ENCODE measurements at regions not wholly inside any gene's neighbourhood (a gene's known extent, or its start where the extent isn't known, plus 50 kb on each side); places are given as distances from the start of the nearest gene placed in this dataset.

GRCh38 chr10:43754569-43755260 lies 106.0 kb upstream of the ZNF32 start:
- dilution Hi-C loops (cut with MboI; ENCODE audit: extremely low pct_ligation_motif_present, low sequenced_read_pairs): no loop called here
- Histone ChIP-seq H3K9ac (ENCODE audit: control insufficient read depth, extremely low read depth, insufficient read depth, low read length) (no peak overlapping the region), H3K27me3 (ENCODE audit: control insufficient read depth, extremely low read depth, insufficient read depth, low read length) (no peaks in the 10 kb centered on the region), H3K27ac (ENCODE audit: control insufficient read depth, insufficient read depth, low read length) (no peak overlapping the region), H3K4me2 (ENCODE audit: control insufficient read depth, extremely low read depth, insufficient read depth, low read depth, low read length) (no peak overlapping the region), H4K20me1 (ENCODE audit: control insufficient read depth, extremely low read depth, insufficient read depth, low read length) (no peaks in the 10 kb centered on the region), H3K9me3 (ENCODE audit: control insufficient read depth, low read depth, low read length) (no peaks in the 10 kb centered on the region), H3K9me1 (ENCODE audit: control insufficient read depth, extremely low read depth, insufficient read depth, low read length) (no peaks in the 10 kb centered on the region), H2AFZ (ENCODE audit: control insufficient read depth, low read length) (no peak overlapping the region), H3K4me1 (ENCODE audit: control insufficient read depth, extremely low read depth, insufficient read depth, low read length) (no peaks in the 10 kb centered on the region), H3K36me3 (ENCODE audit: control insufficient read depth in 2 of 2, extremely low read depth in 1 of 2, insufficient read depth in 2 of 2, low read length in 2 of 2) (no peaks in the 10 kb centered on the region), H3K79me2 (ENCODE audit: control insufficient read depth, insufficient read depth, low read length) (no peaks in the 10 kb centered on the region), H3K4me3 (ENCODE audit: control insufficient read depth in 2 of 3, extremely low read depth in 1 of 3, insufficient read depth in 2 of 3, low read depth in 1 of 3, low read length in 3 of 3) (no peak overlapping the region)
- no peak for DNase-seq (ENCODE audit: low read depth, low spot score)
- no peak for FAIRE-seq
- TF ChIP-seq CTCF (optimal IDR thresholded peaks at IDR 0.05 in 1 of 3, IDR thresholded peaks at IDR 0.05 in 1 of 3, conservative IDR thresholded peaks at IDR 0.05 in 1 of 3; ENCODE audit: extremely low read depth in 1 of 3, insufficient read depth in 2 of 3, low read length in 3 of 3) (no peak), EZH2 (IDR thresholded peaks at IDR 0.05; ENCODE audit: low read length) (no peak)

- H3K27me3 ChIP-seq (ENCODE audit: control insufficient read depth, extremely low read depth, insufficient read depth, low read length): no peaks in the 10 kb centered on the region
- no peak for FAIRE-seq
Measured at GRCh38 chr10:43753397-43754061, 104.8 kb upstream of the ZNF32 start.

More at GRCh38 chr10:43753397-43754061, 104.8 kb upstream of the ZNF32 start:
- Histone ChIP-seq H3K79me2 (ENCODE audit: control insufficient read depth, insufficient read depth, low read length) (no peaks in the 10 kb centered on the region), H3K36me3 (ENCODE audit: control insufficient read depth in 2 of 2, extremely low read depth in 1 of 2, insufficient read depth in 2 of 2, low read length in 2 of 2) (no peaks in the 10 kb centered on the region), H3K9ac (ENCODE audit: control insufficient read depth, extremely low read depth, insufficient read depth, low read length) (no peak overlapping the region), H3K9me3 (ENCODE audit: control insufficient read depth, low read depth, low read length) (no peaks in the 10 kb centered on the region), H3K27ac (ENCODE audit: control insufficient read depth, insufficient read depth, low read length) (no peak overlapping the region), H3K4me1 (ENCODE audit: control insufficient read depth, extremely low read depth, insufficient read depth, low read length) (no peaks in the 10 kb centered on the region), H3K9me1 (ENCODE audit: control insufficient read depth, extremely low read depth, insufficient read depth, low read length) (no peaks in the 10 kb centered on the region), H4K20me1 (ENCODE audit: control insufficient read depth, extremely low read depth, insufficient read depth, low read length) (no peaks in the 10 kb centered on the region), H3K4me2 (ENCODE audit: control insufficient read depth, extremely low read depth, insufficient read depth, low read depth, low read length) (no peak overlapping the region), H3K4me3 (ENCODE audit: control insufficient read depth in 2 of 3, extremely low read depth in 1 of 3, insufficient read depth in 2 of 3, low read depth in 1 of 3, low read length in 3 of 3) (no peak overlapping the region), H2AFZ (ENCODE audit: control insufficient read depth, low read length) (no peak overlapping the region)
- TF ChIP-seq EZH2 (IDR thresholded peaks at IDR 0.05; ENCODE audit: low read length) (no peak), CTCF (optimal IDR thresholded peaks at IDR 0.05 in 1 of 3, IDR thresholded peaks at IDR 0.05 in 1 of 3, conservative IDR thresholded peaks at IDR 0.05 in 1 of 3; ENCODE audit: extremely low read depth in 1 of 3, insufficient read depth in 2 of 3, low read length in 3 of 3) (no peak)
- dilution Hi-C loops (cut with MboI; ENCODE audit: extremely low pct_ligation_motif_present, low sequenced_read_pairs): no loop called here
- DNase-seq (ENCODE audit: low read depth, low spot score): no peak
